ENCODE measurements at regions not wholly inside any gene's neighbourhood (a gene's known extent, or its start where the extent isn't known, plus 50 kb on each side); places are given as distances from the start of the nearest gene placed in this dataset.

DNA sequence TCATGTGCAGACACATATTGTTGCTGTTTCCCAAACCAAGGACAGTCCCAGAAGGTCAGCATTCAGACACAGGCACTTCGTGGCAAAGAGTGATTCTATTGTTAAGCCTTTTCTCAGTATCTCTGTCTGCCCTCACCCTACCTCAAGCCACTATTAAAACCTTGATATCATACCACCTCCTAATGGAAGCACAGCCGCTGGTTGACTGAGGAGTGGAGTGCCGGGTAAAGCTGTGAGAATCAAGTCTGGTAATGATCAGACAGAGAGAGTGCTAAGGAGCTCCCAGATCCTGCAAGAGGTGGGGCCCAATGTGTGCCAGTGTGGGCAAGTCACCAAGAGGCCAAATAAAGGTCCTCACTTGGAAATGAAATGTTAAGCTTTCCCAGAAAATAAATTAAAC lies 819.5 kb downstream of the BCL11A start:
- no peaks in the 10 kb centered on the region for H3K4me1 Mint-ChIP-seq (ENCODE audit: low read depth)
- H3K27me3 Mint-ChIP-seq: no peaks in the 10 kb centered on the region
- no peak overlapping the region for H3K4me3 ChIP-seq (ENCODE audit: low read length)
- H3K27ac ChIP-seq (ENCODE audit: low read depth in 1 of 2, low read length in 2 of 2): no peak overlapping the region
- no peak overlapping the region for H3K4me3 Mint-ChIP-seq
- H3K9me3 ChIP-seq (ENCODE audit: control insufficient read depth in 1 of 2, insufficient read depth in 1 of 2, low read length in 2 of 2): peaks cover 0 to 4% of the 10 kb centered on the region in 2 experiments
- no peaks in the 10 kb centered on the region for H3K4me1 ChIP-seq (ENCODE audit: insufficient read depth, low read length)
- H3K27me3 ChIP-seq (ENCODE audit: control insufficient read depth in 1 of 2, insufficient read depth in 2 of 2, low read length in 2 of 2): no peaks in the 10 kb centered on the region
- intact Hi-C loops (cut with DNase I, micrococcal nuclease): no loop called here
- H3K36me3 ChIP-seq (ENCODE audit: insufficient read depth, low read length): no peaks in the 10 kb centered on the region
- TF ChIP-seq, protein P1, sequence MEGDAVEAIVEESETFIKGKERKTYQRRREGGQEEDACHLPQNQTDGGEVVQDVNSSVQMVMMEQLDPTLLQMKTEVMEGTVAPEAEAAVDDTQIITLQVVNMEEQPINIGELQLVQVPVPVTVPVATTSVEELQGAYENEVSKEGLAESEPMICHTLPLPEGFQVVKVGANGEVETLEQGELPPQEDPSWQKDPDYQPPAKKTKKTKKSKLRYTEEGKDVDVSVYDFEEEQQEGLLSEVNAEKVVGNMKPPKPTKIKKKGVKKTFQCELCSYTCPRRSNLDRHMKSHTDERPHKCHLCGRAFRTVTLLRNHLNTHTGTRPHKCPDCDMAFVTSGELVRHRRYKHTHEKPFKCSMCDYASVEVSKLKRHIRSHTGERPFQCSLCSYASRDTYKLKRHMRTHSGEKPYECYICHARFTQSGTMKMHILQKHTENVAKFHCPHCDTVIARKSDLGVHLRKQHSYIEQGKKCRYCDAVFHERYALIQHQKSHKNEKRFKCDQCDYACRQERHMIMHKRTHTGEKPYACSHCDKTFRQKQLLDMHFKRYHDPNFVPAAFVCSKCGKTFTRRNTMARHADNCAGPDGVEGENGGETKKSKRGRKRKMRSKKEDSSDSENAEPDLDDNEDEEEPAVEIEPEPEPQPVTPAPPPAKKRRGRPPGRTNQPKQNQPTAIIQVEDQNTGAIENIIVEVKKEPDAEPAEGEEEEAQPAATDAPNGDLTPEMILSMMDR (IDR thresholded peaks at IDR 0.05): no peak
- no peaks in the 10 kb centered on the region for H3K36me3 Mint-ChIP-seq (ENCODE audit: low read depth)
- ChIA-PET POLR2A (no interaction called here), CTCF (no interaction called here)
- no peaks in the 10 kb centered on the region for H3K9me3 Mint-ChIP-seq
- DNase-seq: no peak
- no peak overlapping the region for H3K27ac Mint-ChIP-seq
- ATAC-seq (ENCODE audit: poor library complexity): no peak

DNA sequence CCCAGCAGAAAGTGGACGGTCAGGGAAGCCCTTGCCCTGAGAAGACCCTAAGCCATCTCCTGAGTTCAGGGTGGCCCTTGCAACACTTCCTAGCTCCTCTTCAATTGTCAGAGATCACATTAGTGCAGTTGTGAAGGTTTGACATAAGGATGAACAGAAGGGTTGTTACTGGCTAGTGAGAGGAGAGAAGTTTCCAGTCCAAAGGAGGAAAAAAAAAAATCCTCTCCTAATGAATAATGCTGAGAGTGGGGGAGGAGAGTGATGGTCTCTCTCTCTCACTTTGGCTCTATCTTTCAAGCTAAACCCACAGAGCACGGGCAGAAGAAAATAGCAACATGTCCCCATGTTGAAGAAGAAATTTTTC lies 819.9 kb downstream of the BCL11A start:
- no peaks in the 10 kb centered on the region for H3K36me3 ChIP-seq (ENCODE audit: insufficient read depth, low read length)
- DNase-seq: no peak
- POLR2A ChIA-PET: no interaction called here

GRCh38 chr2:59732871-59733566 lies 820.4 kb downstream of the BCL11A start:
- TF ChIP-seq, protein P1 (IDR thresholded peaks at IDR 0.05): no peak
- H3K27ac Mint-ChIP-seq: no peak overlapping the region
- Histone ChIP-seq H3K27ac (ENCODE audit: low read depth in 1 of 2, low read length in 2 of 2) (no peak overlapping the region), H3K27me3 (ENCODE audit: control insufficient read depth in 1 of 2, insufficient read depth in 2 of 2, low read length in 2 of 2) (no peaks in the 10 kb centered on the region), H3K4me3 (ENCODE audit: low read length) (no peak overlapping the region), H3K36me3 (ENCODE audit: insufficient read depth, low read length) (no peaks in the 10 kb centered on the region), H3K4me1 (ENCODE audit: insufficient read depth, low read length) (no peaks in the 10 kb centered on the region), H3K9me3 (ENCODE audit: control insufficient read depth in 1 of 2, insufficient read depth in 1 of 2, low read length in 2 of 2) (peaks cover 0 to 4% of the 10 kb centered on the region in 2 experiments)
- ATAC-seq (ENCODE audit: poor library complexity) (no peak), DNase-seq (no peak)
- intact Hi-C loops (cut with DNase I, micrococcal nuclease): no loop called here
- ChIA-PET CTCF (no interaction called here), POLR2A (no interaction called here)
- no peaks in the 10 kb centered on the region for H3K36me3 Mint-ChIP-seq (ENCODE audit: low read depth)
- H3K4me3 Mint-ChIP-seq: no peak overlapping the region
- no peaks in the 10 kb centered on the region for H3K9me3 Mint-ChIP-seq
- H3K4me1 Mint-ChIP-seq (ENCODE audit: low read depth): no peaks in the 10 kb centered on the region
- no peaks in the 10 kb centered on the region for H3K27me3 Mint-ChIP-seq

More for the DNA sequence above, 819.9 kb downstream of the BCL11A start:
- intact Hi-C loops (cut with DNase I, micrococcal nuclease): no loop called here
- H3K4me1 ChIP-seq (ENCODE audit: insufficient read depth, low read length): no peaks in the 10 kb centered on the region
- TF ChIP-seq, protein P1 (IDR thresholded peaks at IDR 0.05): no peak
- H3K27me3 ChIP-seq (ENCODE audit: control insufficient read depth in 1 of 2, insufficient read depth in 2 of 2, low read length in 2 of 2): no peaks in the 10 kb centered on the region
- Mint-ChIP-seq H3K9me3 (no peaks in the 10 kb centered on the region), H3K36me3 (ENCODE audit: low read depth) (no peaks in the 10 kb centered on the region), H3K4me1 (ENCODE audit: low read depth) (no peaks in the 10 kb centered on the region), H3K27me3 (no peaks in the 10 kb centered on the region), H3K27ac (no peak overlapping the region), H3K4me3 (no peak overlapping the region)
- H3K4me3 ChIP-seq (ENCODE audit: low read length): no peak overlapping the region
- no peak for ATAC-seq (ENCODE audit: poor library complexity)
- peaks cover 0 to 4% of the 10 kb centered on the region in 2 experiments for H3K9me3 ChIP-seq (ENCODE audit: control insufficient read depth in 1 of 2, insufficient read depth in 1 of 2, low read length in 2 of 2)
- CTCF ChIA-PET: no interaction called here
- no peak overlapping the region for H3K27ac ChIP-seq (ENCODE audit: low read depth in 1 of 2, low read length in 2 of 2)

Measured in CD4-positive, alpha-beta T cell (primary cell).